ENCODE measurements at regions not wholly inside any gene's neighbourhood (a gene's known extent, or its start where the extent isn't known, plus 50 kb on each side); places are given as distances from the start of the nearest gene placed in this dataset.

DNA sequence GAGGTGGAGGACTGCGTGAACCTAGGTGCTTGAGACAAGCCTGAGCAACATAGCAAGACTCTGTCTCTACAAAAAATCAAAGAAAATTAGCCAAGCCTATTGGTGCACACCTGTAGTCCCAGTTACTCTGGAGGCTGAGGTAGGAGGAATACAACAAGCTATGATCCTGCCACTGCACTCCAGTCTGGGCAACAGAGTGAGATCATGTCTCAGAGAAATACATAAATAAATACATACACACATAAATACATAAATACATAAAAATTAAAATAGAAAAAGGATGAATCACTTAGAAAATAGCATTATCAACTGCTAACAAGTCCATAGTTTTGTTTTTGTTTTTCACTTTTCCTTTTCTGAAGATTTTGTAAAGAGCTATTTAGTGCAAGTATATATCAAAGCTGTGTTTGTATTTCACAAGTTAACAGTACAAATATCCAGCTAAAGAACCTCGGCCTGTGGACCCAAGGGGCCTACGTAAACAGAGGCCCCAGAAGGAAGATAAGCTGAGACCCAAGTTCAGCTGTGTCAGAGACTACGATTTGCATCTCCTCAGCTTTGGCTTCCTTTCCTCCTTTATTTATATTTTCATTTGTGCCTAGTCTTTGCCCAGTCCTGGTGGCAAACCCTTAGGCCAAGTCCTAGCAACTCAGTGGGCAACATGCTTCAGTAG is 67.1 kb upstream of the ROBO2 start:
- no peak for DNase-seq (ENCODE audit: low spot score)

DNA sequence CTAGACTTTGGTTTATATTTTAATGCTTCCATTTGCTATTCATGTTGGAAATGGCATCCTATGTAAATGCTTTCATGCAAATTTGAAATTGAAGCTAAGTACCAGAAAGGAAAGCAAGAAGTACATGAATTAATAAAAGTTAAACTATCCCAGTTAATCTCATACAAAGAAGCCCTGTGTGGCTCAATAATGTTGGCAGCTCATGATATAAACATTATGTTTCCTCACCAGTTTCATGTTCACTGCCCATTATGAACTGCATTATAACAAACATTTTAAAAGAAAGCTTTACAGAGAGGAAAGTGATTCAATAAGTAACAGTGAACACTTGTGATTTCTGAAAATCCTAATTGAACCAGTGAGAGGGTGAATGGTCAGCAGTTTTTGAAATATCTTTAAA is 62.9 kb upstream of the ROBO2 start:
- DNase-seq (ENCODE audit: low spot score), result no peak

DNA sequence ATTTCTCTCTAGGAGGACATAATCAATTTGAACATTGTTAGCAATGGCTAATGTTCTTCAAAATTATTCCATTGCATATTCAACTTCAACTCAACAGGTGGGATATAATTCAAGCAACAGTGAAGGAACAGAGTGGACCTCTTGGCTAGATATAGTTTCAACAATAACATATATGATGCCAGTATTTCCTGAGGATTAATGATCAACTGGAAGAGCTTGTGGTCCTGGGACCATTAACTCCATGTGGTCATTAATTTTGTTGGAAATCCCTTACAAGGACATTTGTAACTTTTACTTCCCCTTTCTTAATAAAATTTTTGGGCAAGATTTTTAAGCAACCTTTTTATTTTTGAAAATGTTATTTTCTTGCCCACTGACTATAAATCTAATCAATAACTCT is 54.3 kb upstream of the ROBO2 start:
- DNase-seq (ENCODE audit: low spot score), result no peak

DNA sequence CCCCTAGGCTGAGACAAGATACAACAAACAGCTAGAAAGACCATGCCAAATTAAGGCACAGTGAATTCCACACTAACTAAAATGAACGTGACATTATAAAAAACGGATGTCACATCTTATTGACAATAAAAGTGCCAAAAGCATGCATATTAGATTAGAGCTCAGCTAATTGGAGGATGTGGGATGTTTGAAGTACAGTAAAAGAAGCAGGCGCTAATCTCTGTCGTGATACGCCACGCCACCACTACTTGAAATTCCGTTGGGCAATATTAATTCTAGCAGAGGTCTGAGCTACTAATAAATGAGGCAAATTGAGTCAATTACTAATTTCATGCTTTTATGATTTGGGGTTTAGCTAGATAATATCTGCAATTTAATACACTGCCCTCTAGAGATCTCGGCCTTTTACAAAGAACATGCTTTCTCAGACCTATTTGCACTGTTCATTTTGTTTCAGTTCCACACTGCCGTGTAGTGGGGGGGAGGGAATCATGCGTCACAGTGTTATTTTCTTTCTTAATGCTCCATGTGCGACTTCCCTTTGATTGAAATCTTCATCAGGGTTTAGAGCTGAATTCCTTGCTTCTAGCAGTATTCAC is 52.9 kb upstream of the ROBO2 start:
- DNase-seq (ENCODE audit: low spot score), result no peak
